ENCODE measurements at regions not wholly inside any gene's neighbourhood (a gene's known extent, or its start where the extent isn't known, plus 50 kb on each side); places are given as distances from the start of the nearest gene placed in this dataset.

DNA sequence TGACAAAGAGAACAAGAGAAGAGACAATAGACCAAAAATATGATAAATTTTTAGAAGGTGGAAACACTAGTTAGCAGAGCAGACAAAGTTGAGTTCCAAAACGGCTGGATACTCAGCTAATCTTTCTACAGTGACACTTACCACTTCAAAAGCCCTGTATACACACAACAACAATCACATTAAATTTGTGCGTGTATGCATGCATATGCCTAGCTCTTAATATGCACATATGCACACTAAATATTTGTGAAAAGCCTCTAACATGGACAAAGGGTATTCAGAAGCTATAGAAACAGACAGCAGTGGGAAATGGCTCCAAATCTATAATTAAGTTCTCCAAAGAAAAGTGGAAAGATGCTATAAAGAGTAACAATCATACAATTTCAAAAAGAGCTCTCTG, 476.4 kb downstream of the HTR7 start:
- Histone ChIP-seq H3K4me3 (no peak overlapping the region), H3K36me3 (ENCODE audit: insufficient read depth, low read length) (no peaks in the 10 kb centered on the region), H3K9me3 (ENCODE audit: low read depth, low read length) (no peaks in the 10 kb centered on the region), H3K9ac (ENCODE audit: insufficient read length) (no peak overlapping the region), H3K27ac (no peak overlapping the region)
- TF ChIP-seq EZH2 (IDR thresholded peaks at IDR 0.05) (no peak), POLR2AphosphoS5 (IDR thresholded peaks at IDR 0.05; ENCODE audit: borderline replicate concordance, low read depth, low read length) (no peak), FOXP2 (optimal IDR thresholded peaks at IDR 0.05; ENCODE audit: control extremely low read depth, extremely low read length, insufficient read depth) (no peak)
- DNase-seq (ENCODE audit: low read depth, low spot score): no peak

DNA sequence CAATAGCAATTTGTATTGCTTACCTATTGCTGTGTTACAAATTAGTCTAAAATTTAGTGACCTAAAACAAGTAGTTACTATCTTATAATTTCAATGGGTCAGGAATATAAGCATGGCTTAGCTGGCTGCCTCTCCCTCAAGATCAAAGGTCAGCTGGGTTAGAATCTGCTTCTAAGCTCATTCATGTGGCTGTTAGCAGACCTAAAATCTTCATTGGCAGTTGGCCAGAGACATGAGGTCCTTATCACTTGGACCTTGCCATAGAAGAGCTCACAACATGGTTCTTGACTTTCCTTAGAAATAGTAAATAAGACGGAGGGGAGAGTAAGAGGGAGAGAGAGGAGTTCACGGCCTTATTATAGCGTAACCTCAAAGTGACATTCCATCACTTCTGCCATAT, 468.0 kb downstream of the HTR7 start:
- TF ChIP-seq EZH2 (IDR thresholded peaks at IDR 0.05) (no peak), POLR2AphosphoS5 (IDR thresholded peaks at IDR 0.05; ENCODE audit: borderline replicate concordance, low read depth, low read length) (no peak), FOXP2 (optimal IDR thresholded peaks at IDR 0.05; ENCODE audit: control extremely low read depth, extremely low read length, insufficient read depth) (no peak)
- no peak overlapping the region for H3K27ac ChIP-seq
- H3K9me3 ChIP-seq (ENCODE audit: low read depth, low read length): no peaks in the 10 kb centered on the region
- no peak for DNase-seq (ENCODE audit: low read depth, low spot score)
- no peak overlapping the region for H3K4me3 ChIP-seq
- no peak overlapping the region for H3K9ac ChIP-seq (ENCODE audit: insufficient read length)
- no peaks in the 10 kb centered on the region for H3K36me3 ChIP-seq (ENCODE audit: insufficient read depth, low read length)

DNA sequence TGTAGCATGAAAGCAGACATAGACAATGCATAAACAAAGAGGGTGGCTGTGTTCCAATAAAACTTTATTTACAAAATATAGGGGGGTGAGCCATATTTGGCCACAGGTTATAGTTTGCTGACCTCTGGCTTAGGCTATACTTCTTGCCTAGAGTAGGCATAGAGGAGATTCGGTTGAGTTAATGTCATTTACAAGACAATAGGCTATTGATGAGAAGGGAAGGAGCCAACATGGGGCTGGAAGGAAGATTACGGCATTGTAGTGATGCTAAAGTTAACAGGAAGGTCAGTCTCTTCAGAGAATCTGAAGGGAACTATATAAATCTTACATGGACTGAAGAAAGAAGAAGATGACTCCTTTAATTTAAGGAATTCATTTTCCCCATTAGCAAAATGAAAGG, 463.5 kb downstream of the HTR7 start:
- DNase-seq (ENCODE audit: low read depth, low spot score): no peak
- Histone ChIP-seq H3K36me3 (ENCODE audit: insufficient read depth, low read length) (no peaks in the 10 kb centered on the region), H3K27ac (no peak overlapping the region), H3K4me3 (no peak overlapping the region), H3K9me3 (ENCODE audit: low read depth, low read length) (no peaks in the 10 kb centered on the region), H3K9ac (ENCODE audit: insufficient read length) (no peak overlapping the region)
- no peak for TF ChIP-seq FOXP2 (optimal IDR thresholded peaks at IDR 0.05; ENCODE audit: control extremely low read depth, extremely low read length, insufficient read depth)
- TF ChIP-seq EZH2 (IDR thresholded peaks at IDR 0.05): no peak
- no peak for TF ChIP-seq POLR2AphosphoS5 (IDR thresholded peaks at IDR 0.05; ENCODE audit: borderline replicate concordance, low read depth, low read length)

DNA sequence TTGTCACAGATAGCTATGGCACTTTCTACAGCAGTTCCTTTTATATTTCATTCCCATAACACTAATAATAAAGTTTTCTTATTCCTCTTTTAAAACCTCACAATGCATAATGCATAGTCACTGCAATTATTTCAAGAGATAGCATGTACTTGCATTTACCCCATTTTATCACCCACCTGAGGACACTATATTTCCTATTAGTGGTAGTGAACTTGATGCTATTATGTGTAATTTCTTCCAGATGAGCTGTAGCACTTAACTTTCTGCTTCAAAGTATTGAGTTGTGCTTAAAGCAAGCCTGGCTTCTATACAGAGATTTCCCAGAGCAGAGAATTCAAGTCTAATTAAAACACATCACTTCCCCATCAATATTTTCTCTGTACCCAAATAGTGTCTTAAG, 461.1 kb downstream of the HTR7 start:
- no peaks in the 10 kb centered on the region for H3K9me3 ChIP-seq (ENCODE audit: low read depth, low read length)
- no peak overlapping the region for H3K27ac ChIP-seq
- TF ChIP-seq POLR2AphosphoS5 (IDR thresholded peaks at IDR 0.05; ENCODE audit: borderline replicate concordance, low read depth, low read length) (no peak), EZH2 (IDR thresholded peaks at IDR 0.05) (no peak), FOXP2 (optimal IDR thresholded peaks at IDR 0.05; ENCODE audit: control extremely low read depth, extremely low read length, insufficient read depth) (no peak)
- H3K4me3 ChIP-seq: no peak overlapping the region
- no peaks in the 10 kb centered on the region for H3K36me3 ChIP-seq (ENCODE audit: insufficient read depth, low read length)
- DNase-seq (ENCODE audit: low read depth, low spot score): no peak
- no peak overlapping the region for H3K9ac ChIP-seq (ENCODE audit: insufficient read length)

DNA sequence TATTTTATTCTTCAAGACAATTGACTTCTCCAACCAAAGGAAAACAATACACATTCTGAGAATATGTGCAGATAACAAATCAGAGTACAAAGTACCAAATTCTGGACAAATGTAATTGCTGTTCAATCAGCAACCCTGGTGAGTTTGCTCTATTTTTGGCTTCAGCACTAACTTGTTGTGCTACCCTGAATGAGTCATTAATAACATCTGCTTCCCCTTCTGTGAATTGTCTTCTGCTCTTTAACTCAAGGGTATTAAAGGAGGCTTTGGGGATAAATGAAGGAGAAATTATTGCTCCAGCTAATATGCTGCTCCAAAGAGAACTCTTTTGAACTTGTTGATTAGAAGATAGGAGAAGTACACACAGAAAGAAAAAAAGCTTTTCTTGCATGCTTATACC, 459.3 kb downstream of the HTR7 start:
- DNase-seq (ENCODE audit: low read depth, low spot score): no peak
- TF ChIP-seq EZH2 (IDR thresholded peaks at IDR 0.05): no peak
- no peak for TF ChIP-seq FOXP2 (optimal IDR thresholded peaks at IDR 0.05; ENCODE audit: control extremely low read depth, extremely low read length, insufficient read depth)
- no peak overlapping the region for H3K27ac ChIP-seq

DNA sequence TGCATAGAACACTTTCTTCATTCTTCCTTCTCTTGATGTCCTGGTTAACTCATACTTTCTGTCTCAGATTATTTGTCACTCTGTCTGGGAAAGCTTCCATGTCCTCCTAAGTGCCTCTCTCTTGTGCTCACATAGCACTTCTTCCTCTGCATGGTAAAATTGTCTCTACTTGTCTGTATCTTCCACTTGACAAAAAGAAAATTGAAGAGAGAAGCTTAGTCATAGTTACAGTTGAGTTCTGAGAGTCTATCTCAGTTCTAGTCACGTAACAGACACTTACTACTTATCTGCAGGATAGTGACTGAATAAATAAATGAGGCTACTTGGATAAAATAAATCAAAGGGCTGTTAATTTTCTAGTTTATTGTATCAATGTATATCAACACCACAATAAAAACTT, 458.1 kb downstream of the HTR7 start:
- DNase-seq (ENCODE audit: low read depth, low spot score): no peak
- Histone ChIP-seq H3K4me3 (no peak overlapping the region), H3K9ac (ENCODE audit: insufficient read length) (no peak overlapping the region), H3K9me3 (ENCODE audit: low read depth, low read length) (no peaks in the 10 kb centered on the region), H3K36me3 (ENCODE audit: insufficient read depth, low read length) (no peaks in the 10 kb centered on the region), H3K27ac (no peak overlapping the region)
- no peak for TF ChIP-seq POLR2AphosphoS5 (IDR thresholded peaks at IDR 0.05; ENCODE audit: borderline replicate concordance, low read depth, low read length)
- TF ChIP-seq EZH2 (IDR thresholded peaks at IDR 0.05): no peak
- TF ChIP-seq FOXP2 (optimal IDR thresholded peaks at IDR 0.05; ENCODE audit: control extremely low read depth, extremely low read length, insufficient read depth): no peak

More for the DNA sequence above, 459.3 kb downstream of the HTR7 start:
- no peaks in the 10 kb centered on the region for H3K9me3 ChIP-seq (ENCODE audit: low read depth, low read length)
- no peaks in the 10 kb centered on the region for H3K36me3 ChIP-seq (ENCODE audit: insufficient read depth, low read length)
- H3K4me3 ChIP-seq: no peak overlapping the region
- no peak overlapping the region for H3K9ac ChIP-seq (ENCODE audit: insufficient read length)

DNA sequence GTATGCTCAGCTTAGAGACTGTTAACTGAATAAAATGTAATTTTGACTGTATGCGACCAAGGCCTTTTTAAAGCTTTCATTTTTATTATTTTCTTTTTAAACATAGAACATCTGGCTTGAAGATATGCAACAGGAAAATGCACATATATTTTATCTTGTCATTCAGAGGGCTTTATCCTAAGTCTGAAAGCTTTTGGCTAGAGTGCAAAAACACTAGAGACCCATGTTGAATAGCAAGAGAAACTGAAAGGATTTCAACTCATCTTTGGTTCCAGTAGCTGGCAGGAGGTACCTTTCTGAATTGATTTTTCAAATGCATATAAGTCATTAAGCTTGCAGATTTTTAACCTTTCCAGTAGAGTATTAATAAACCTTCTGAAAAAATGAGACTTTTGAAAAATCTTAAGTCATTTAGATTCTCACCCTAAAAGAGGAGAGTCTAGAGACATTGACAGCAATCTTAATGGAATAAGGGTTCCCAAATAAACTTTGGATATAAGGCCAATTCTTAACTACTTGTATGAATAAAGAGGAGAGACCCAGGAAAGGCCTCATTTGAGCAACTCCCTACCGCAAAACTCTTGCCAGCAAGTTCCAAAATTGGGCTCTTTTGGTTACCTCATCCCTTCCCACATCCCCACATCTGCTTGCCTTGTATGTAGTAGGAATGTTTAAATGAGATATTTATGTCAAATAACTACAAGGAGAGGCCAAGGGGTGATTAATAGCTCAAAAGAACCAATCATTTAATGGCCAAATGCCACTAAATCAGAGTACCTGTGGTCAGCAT, 454.4 kb downstream of the HTR7 start:
- no peaks in the 10 kb centered on the region for H3K9me3 ChIP-seq (ENCODE audit: low read depth, low read length)
- no peak overlapping the region for H3K27ac ChIP-seq
- DNase-seq (ENCODE audit: low read depth, low spot score): no peak
- H3K4me3 ChIP-seq: no peak overlapping the region
- no peak overlapping the region for H3K9ac ChIP-seq (ENCODE audit: insufficient read length)
- TF ChIP-seq EZH2 (IDR thresholded peaks at IDR 0.05) (no peak), FOXP2 (optimal IDR thresholded peaks at IDR 0.05; ENCODE audit: control extremely low read depth, extremely low read length, insufficient read depth) (no peak), POLR2AphosphoS5 (IDR thresholded peaks at IDR 0.05; ENCODE audit: borderline replicate concordance, low read depth, low read length) (no peak)
- no peaks in the 10 kb centered on the region for H3K36me3 ChIP-seq (ENCODE audit: insufficient read depth, low read length)

DNA sequence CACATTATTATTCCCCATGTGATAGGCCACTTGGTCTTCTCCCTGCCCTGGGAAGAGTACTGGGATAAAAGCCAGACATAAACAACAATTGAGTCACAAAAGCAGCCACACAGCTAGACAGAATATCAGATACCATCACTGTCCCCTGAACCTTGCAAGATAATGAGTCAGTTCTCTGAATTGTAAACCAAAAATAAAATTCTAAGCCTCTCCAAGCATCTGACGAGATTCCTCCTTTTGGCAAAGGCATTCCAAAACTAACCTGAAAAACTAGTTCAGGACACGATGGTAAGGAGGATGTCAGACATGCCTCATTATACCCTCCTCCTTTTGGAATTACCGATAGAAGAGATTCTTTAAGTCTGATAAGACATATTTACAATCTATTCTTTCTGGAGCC, 450.7 kb downstream of the HTR7 start:
- DNase-seq (ENCODE audit: low read depth, low spot score): no peak
- Histone ChIP-seq H3K36me3 (ENCODE audit: insufficient read depth, low read length) (no peaks in the 10 kb centered on the region), H3K9me3 (ENCODE audit: low read depth, low read length) (no peaks in the 10 kb centered on the region), H3K27ac (no peak overlapping the region), H3K4me3 (no peak overlapping the region), H3K9ac (ENCODE audit: insufficient read length) (no peak overlapping the region)
- TF ChIP-seq EZH2 (IDR thresholded peaks at IDR 0.05) (no peak), FOXP2 (optimal IDR thresholded peaks at IDR 0.05; ENCODE audit: control extremely low read depth, extremely low read length, insufficient read depth) (no peak), POLR2AphosphoS5 (IDR thresholded peaks at IDR 0.05; ENCODE audit: borderline replicate concordance, low read depth, low read length) (no peak)

DNA sequence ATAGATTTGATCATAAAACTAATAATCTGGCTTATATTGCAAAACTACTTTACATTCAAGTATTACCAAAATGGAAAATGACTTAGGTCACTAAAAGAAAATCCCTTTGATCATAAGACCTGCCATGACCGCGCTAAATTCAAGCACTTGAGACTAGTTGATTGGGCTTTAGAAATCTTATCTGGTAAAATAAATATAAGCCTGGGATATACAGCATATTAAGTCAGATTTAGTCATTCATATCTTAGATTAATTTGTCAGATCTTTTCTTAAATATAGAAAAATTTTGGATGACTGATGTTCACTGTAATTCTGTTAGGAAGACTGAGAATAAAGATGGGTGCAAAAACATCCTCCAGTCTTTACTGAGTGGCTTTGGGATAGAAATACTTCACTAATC, 450.0 kb downstream of the HTR7 start:
- no peak for DNase-seq (ENCODE audit: low read depth, low spot score)
- Histone ChIP-seq H3K9me3 (ENCODE audit: low read depth, low read length) (no peaks in the 10 kb centered on the region), H3K36me3 (ENCODE audit: insufficient read depth, low read length) (no peaks in the 10 kb centered on the region), H3K27ac (no peak overlapping the region), H3K4me3 (no peak overlapping the region), H3K9ac (ENCODE audit: insufficient read length) (no peak overlapping the region)
- TF ChIP-seq EZH2 (IDR thresholded peaks at IDR 0.05): no peak
- no peak for TF ChIP-seq POLR2AphosphoS5 (IDR thresholded peaks at IDR 0.05; ENCODE audit: borderline replicate concordance, low read depth, low read length)
- no peak for TF ChIP-seq FOXP2 (optimal IDR thresholded peaks at IDR 0.05; ENCODE audit: control extremely low read depth, extremely low read length, insufficient read depth)
